ENCODE measurements at regions not wholly inside any gene's neighbourhood (a gene's known extent, or its start where the extent isn't known, plus 50 kb on each side); places are given as distances from the start of the nearest gene placed in this dataset.

- H3K4me3 ChIP-seq (ENCODE audit: low read depth, low read length): no peak overlapping the region
Observed at GRCh38 chr2:66888791-66889631, 454.1 kb downstream of the MEIS1 start.

- no peak overlapping the region for H3K4me3 ChIP-seq (ENCODE audit: low read depth, low read length)
Observed at GRCh38 chr2:66889632-66889882, 454.6 kb downstream of the MEIS1 start.

- no peak overlapping the region for H3K4me3 ChIP-seq (ENCODE audit: low read depth, low read length)
Observed at GRCh38 chr2:66890166-66890742, 455.3 kb downstream of the MEIS1 start.

GRCh38 chr2:66895206-66895605, 460.3 kb downstream of the MEIS1 start:
- H3K4me3 ChIP-seq (ENCODE audit: low read depth, low read length): no peak overlapping the region

GRCh38 chr2:66896131-66896530, 461.2 kb downstream of the MEIS1 start:
- H3K4me3 ChIP-seq (ENCODE audit: low read depth, low read length): no peak overlapping the region

- no peak overlapping the region for H3K4me3 ChIP-seq (ENCODE audit: low read depth, low read length)
Observed at GRCh38 chr2:66897181-66897580, 462.3 kb downstream of the MEIS1 start.

- no peak overlapping the region for H3K4me3 ChIP-seq (ENCODE audit: low read depth, low read length)
Observed at GRCh38 chr2:66897691-66898150, 462.8 kb downstream of the MEIS1 start.

GRCh38 chr2:66899109-66899508, 464.2 kb downstream of the MEIS1 start:
- no peak overlapping the region for H3K4me3 ChIP-seq (ENCODE audit: low read depth, low read length)

GRCh38 chr2:66899648-66900047, 464.7 kb downstream of the MEIS1 start:
- H3K4me3 ChIP-seq (ENCODE audit: low read depth, low read length): no peak overlapping the region

GRCh38 chr2:66901344-66901743, 466.4 kb downstream of the MEIS1 start:
- H3K4me3 ChIP-seq (ENCODE audit: low read depth, low read length): no peak overlapping the region

- no peak overlapping the region for H3K4me3 ChIP-seq (ENCODE audit: low read depth, low read length)
Observed at GRCh38 chr2:66903183-66903582, 468.3 kb downstream of the MEIS1 start.

GRCh38 chr2:66903745-66904465, 469.0 kb downstream of the MEIS1 start:
- H3K4me3 ChIP-seq (ENCODE audit: low read depth, low read length): no peak overlapping the region

- H3K4me3 ChIP-seq (ENCODE audit: low read depth, low read length): no peak overlapping the region
Observed at GRCh38 chr2:66915237-66915636, 480.3 kb downstream of the MEIS1 start.

- no peak overlapping the region for H3K4me3 ChIP-seq (ENCODE audit: low read depth, low read length)
Observed at GRCh38 chr2:66919286-66919685, 477.8 kb upstream of the ETAA1 start.

- H3K4me3 ChIP-seq (ENCODE audit: low read depth, low read length): no peak overlapping the region
Observed at GRCh38 chr2:66920415-66920814, 476.7 kb upstream of the ETAA1 start.

GRCh38 chr2:66925128-66925527, 472.0 kb upstream of the ETAA1 start:
- H3K4me3 ChIP-seq (ENCODE audit: low read depth, low read length): no peak overlapping the region

- no peak overlapping the region for H3K4me3 ChIP-seq (ENCODE audit: low read depth, low read length)
Observed at GRCh38 chr2:66926594-66927112, 470.5 kb upstream of the ETAA1 start.

- no peak overlapping the region for H3K4me3 ChIP-seq (ENCODE audit: low read depth, low read length)
Observed at GRCh38 chr2:66929632-66930338, 467.3 kb upstream of the ETAA1 start.

GRCh38 chr2:66930339-66931220, 466.6 kb upstream of the ETAA1 start:
- no peak overlapping the region for H3K4me3 ChIP-seq (ENCODE audit: low read depth, low read length)

- H3K4me3 ChIP-seq (ENCODE audit: low read depth, low read length): no peak overlapping the region
Observed at GRCh38 chr2:66938471-66938967, 458.6 kb upstream of the ETAA1 start.
